ENCODE measurements at regions not wholly inside any gene's neighbourhood (a gene's known extent, or its start where the extent isn't known, plus 50 kb on each side); places are given as distances from the start of the nearest gene placed in this dataset.

GRCh38 chrX:39689376-39690104, 408.2 kb downstream of the BCOR start:
- H3K27ac ChIP-seq (ENCODE audit: low read depth, low read length), result no peak overlapping the region
- H3F3A ChIP-seq (ENCODE audit: control insufficient read depth, insufficient read depth), result no peaks in the 10 kb centered on the region
- no peaks in the 10 kb centered on the region for H3K4me1 ChIP-seq (ENCODE audit: control insufficient read depth, low read length)
- no peak for TF ChIP-seq CTCF (IDR thresholded peaks at IDR 0.05; ENCODE audit: low read depth, low read length, poor library complexity, severe bottlenecking)
- no peak for TF ChIP-seq EZH2phosphoT487 (IDR thresholded peaks at IDR 0.05; ENCODE audit: borderline replicate concordance, low read length)
- no peaks in the 10 kb centered on the region for H3K27me3 ChIP-seq (ENCODE audit: control insufficient read depth, low read length)
- H3K4me2 ChIP-seq (ENCODE audit: low read length), result no peak overlapping the region
- H3K79me2 ChIP-seq (ENCODE audit: control insufficient read depth, low read length), result no peaks in the 10 kb centered on the region
- no peak overlapping the region for H3K4me3 ChIP-seq (ENCODE audit: low read length)
- H3K36me3 ChIP-seq (ENCODE audit: control insufficient read depth, low read length), result no peaks in the 10 kb centered on the region
- H3K9me2 ChIP-seq (replicated peaks; ENCODE audit: control insufficient read depth, low read length), result no peaks in the 10 kb centered on the region
- no peaks in the 10 kb centered on the region for H4K20me1 ChIP-seq (ENCODE audit: control insufficient read depth, insufficient read depth, low read depth, low read length)
- H3K9me3 ChIP-seq (ENCODE audit: control insufficient read depth, insufficient read depth, low read length), result no peaks in the 10 kb centered on the region

- H3K36me3 ChIP-seq (ENCODE audit: control insufficient read depth, low read length), result no peaks in the 10 kb centered on the region
- no peak overlapping the region for H3K4me2 ChIP-seq (ENCODE audit: low read length)
- no peaks in the 10 kb centered on the region for H3F3A ChIP-seq (ENCODE audit: control insufficient read depth, insufficient read depth)
- no peaks in the 10 kb centered on the region for H3K4me1 ChIP-seq (ENCODE audit: control insufficient read depth, low read length)
- H4K20me1 ChIP-seq (ENCODE audit: control insufficient read depth, insufficient read depth, low read depth, low read length), result no peaks in the 10 kb centered on the region
- H3K79me2 ChIP-seq (ENCODE audit: control insufficient read depth, low read length), result no peaks in the 10 kb centered on the region
- H3K9me2 ChIP-seq (replicated peaks; ENCODE audit: control insufficient read depth, low read length), result no peaks in the 10 kb centered on the region
- no peaks in the 10 kb centered on the region for H3K27me3 ChIP-seq (ENCODE audit: control insufficient read depth, low read length)
- no peak overlapping the region for H3K4me3 ChIP-seq (ENCODE audit: low read length)
- TF ChIP-seq EZH2phosphoT487 (IDR thresholded peaks at IDR 0.05; ENCODE audit: borderline replicate concordance, low read length), result no peak
- TF ChIP-seq CTCF (IDR thresholded peaks at IDR 0.05; ENCODE audit: low read depth, low read length, poor library complexity, severe bottlenecking), result no peak
- no peaks in the 10 kb centered on the region for H3K9me3 ChIP-seq (ENCODE audit: control insufficient read depth, insufficient read depth, low read length)
- H3K27ac ChIP-seq (ENCODE audit: low read depth, low read length), result no peak overlapping the region
Measured at GRCh38 chrX:39690541-39691415, 407.0 kb downstream of the BCOR start.

- H3K27me3 ChIP-seq (ENCODE audit: control insufficient read depth, low read length), result no peaks in the 10 kb centered on the region
- H3K4me1 ChIP-seq (ENCODE audit: control insufficient read depth, low read length), result no peaks in the 10 kb centered on the region
- H3K4me3 ChIP-seq (ENCODE audit: low read length), result no peak overlapping the region
- H3F3A ChIP-seq (ENCODE audit: control insufficient read depth, insufficient read depth), result no peaks in the 10 kb centered on the region
- no peak overlapping the region for H3K4me2 ChIP-seq (ENCODE audit: low read length)
- no peaks in the 10 kb centered on the region for H4K20me1 ChIP-seq (ENCODE audit: control insufficient read depth, insufficient read depth, low read depth, low read length)
- H3K9me2 ChIP-seq (replicated peaks; ENCODE audit: control insufficient read depth, low read length), result no peaks in the 10 kb centered on the region
- no peaks in the 10 kb centered on the region for H3K36me3 ChIP-seq (ENCODE audit: control insufficient read depth, low read length)
- no peak overlapping the region for H3K27ac ChIP-seq (ENCODE audit: low read depth, low read length)
- H3K79me2 ChIP-seq (ENCODE audit: control insufficient read depth, low read length), result no peaks in the 10 kb centered on the region
- H3K9me3 ChIP-seq (ENCODE audit: control insufficient read depth, insufficient read depth, low read length), result no peaks in the 10 kb centered on the region
- TF ChIP-seq EZH2phosphoT487 (IDR thresholded peaks at IDR 0.05; ENCODE audit: borderline replicate concordance, low read length), result no peak
- TF ChIP-seq CTCF (IDR thresholded peaks at IDR 0.05; ENCODE audit: low read depth, low read length, poor library complexity, severe bottlenecking), result no peak
Measured at GRCh38 chrX:39691724-39692123, 406.0 kb downstream of the BCOR start.

Data from DOHH2 (cell line).